SK-N-SH treated with all-trans-retinoic acid at 6 μM for 48 hours (cell line): ENCODE measurements at regions not wholly inside any gene's neighbourhood (a gene's known extent, or its start where the extent isn't known, plus 50 kb on each side); places are given as distances from the start of the nearest gene placed in this dataset.

Experiments used
- ATAC-seq: fragments of 200-7000 bp; cut with Tn5 transposase; 3 replicates; pipeline ENCODE4 v1.9.1; 2020; ENCODE audit warnings: mild to moderate bottlenecking, moderate library complexity
- BACH2 ChIP-seq: fragments of 250-450 bp; sonication (Bioruptor Pico); IDR thresholded peaks from 2 replicates; pipeline ENCODE4 v1.9.0; 2021; ENCODE audit warnings: mild to moderate bottlenecking, borderline replicate concordance
- CSDC2 ChIP-seq: fragments of 250-450 bp; sonication (Bioruptor Pico); IDR thresholded peaks from 2 replicates; pipeline ENCODE4 v1.5.0; 2020; ENCODE audit warnings: mild to moderate bottlenecking, moderate library complexity
- CSRNP3 ChIP-seq: fragments of 250-450 bp; sonication (Bioruptor Pico); IDR thresholded peaks from 2 replicates; pipeline ENCODE4 v1.5.1; 2021; ENCODE audit warnings: mild to moderate bottlenecking, moderate library complexity
- ESRRG ChIP-seq: fragments of 250-450 bp; sonication (Bioruptor Pico); IDR thresholded peaks from 2 replicates; pipeline ENCODE4 v1.6.1; 2021; ENCODE audit warnings: mild to moderate bottlenecking
- ISL1 ChIP-seq: fragments of 250-450 bp; sonication (Bioruptor Pico); IDR thresholded peaks from 2 replicates; pipeline ENCODE4 v2.1.2; 2022; ENCODE audit warnings: mild to moderate bottlenecking, moderate library complexity
- OSR1 ChIP-seq: fragments of 250-450 bp; sonication (Bioruptor Pico); IDR thresholded peaks from 2 replicates; pipeline ENCODE4 v1.8.0; 2022; ENCODE audit warnings: moderate library complexity, mild to moderate bottlenecking, inconsistent platforms
- PPARA ChIP-seq: fragments of 250-450 bp; sonication (Bioruptor Pico); IDR thresholded peaks from 2 replicates; pipeline ENCODE4 v1.5.0; 2020; ENCODE audit warnings: mild to moderate bottlenecking, borderline replicate concordance
- RARB ChIP-seq: fragments of 250-450 bp; sonication (Bioruptor Pico); IDR thresholded peaks from 2 replicates; pipeline ENCODE4 v1.8.0; 2021; ENCODE audit warnings: mild to moderate bottlenecking, moderate library complexity
- SNAI2 ChIP-seq: fragments of 250-450 bp; sonication (Bioruptor Pico); IDR thresholded peaks from 2 replicates; pipeline ENCODE4 v1.5.0; 2020; ENCODE audit warnings: mild to moderate bottlenecking, moderate library complexity
- TCF4 ChIP-seq: fragments of 250-450 bp; sonication (Bioruptor Pico); IDR thresholded peaks from 2 replicates; pipeline ENCODE4 v1.8.0; 2021; ENCODE audit warnings: mild to moderate bottlenecking, moderate library complexity, borderline replicate concordance
- TOX ChIP-seq: fragments of 250-450 bp; sonication (Bioruptor Pico); IDR thresholded peaks from 2 replicates; pipeline ENCODE4 v1.8.0; 2021; ENCODE audit warnings: mild to moderate bottlenecking, moderate library complexity, borderline replicate concordance
- ZC3H10 ChIP-seq: fragments of 250-450 bp; sonication (Bioruptor Pico); IDR thresholded peaks from 2 replicates; pipeline ENCODE4 v1.5.1; 2021; ENCODE audit warnings: mild to moderate bottlenecking, moderate library complexity
- ZFP3 ChIP-seq: fragments of 250-450 bp; sonication (Bioruptor Pico); IDR thresholded peaks from 2 replicates; pipeline ENCODE4 v1.5.0; 2020; ENCODE audit warnings: mild to moderate bottlenecking, moderate library complexity
- ZFP30 ChIP-seq: fragments of 450-650 bp; formaldehyde crosslinking; IDR thresholded peaks from 2 replicates; pipeline ENCODE4 v1.5.0; 2022; ENCODE audit warnings: mild to moderate bottlenecking, moderate library complexity
- ZNF565 ChIP-seq: fragments of 450-650 bp; formaldehyde crosslinking; conservative IDR thresholded peaks from 2 replicates; pipeline ENCODE4 v1.5.0; 2020; ENCODE audit warnings: low read depth, mild to moderate bottlenecking, moderate library complexity
- ZNF70 ChIP-seq: fragments of 450-650 bp; formaldehyde crosslinking; IDR thresholded peaks from 2 replicates; pipeline ENCODE4 v1.5.0; 2020; ENCODE audit warnings: mild to moderate bottlenecking, moderate library complexity
- ZNF8 ChIP-seq: fragments of 450-650 bp; formaldehyde crosslinking; IDR thresholded peaks from 2 replicates; pipeline ENCODE4 v1.5.0; 2020; ENCODE audit warnings: mild to moderate bottlenecking, moderate library complexity
- TF ChIP-seq, protein P1 (sequence below): fragments of 250-450 bp; sonication (Bioruptor Pico); IDR thresholded peaks from 2 replicates; pipeline ENCODE4 v1.8.0; 2020; ENCODE audit warnings: mild to moderate bottlenecking, moderate library complexity, borderline replicate concordance
- TF ChIP-seq, protein P2 (sequence below): fragments of 250-450 bp; sonication (Bioruptor Pico); IDR thresholded peaks from 2 replicates; pipeline ENCODE4 v1.5.1; 2020; ENCODE audit warnings: low read depth, mild to moderate bottlenecking, moderate library complexity
- TF ChIP-seq, protein P3 (sequence below): fragments of 250-450 bp; sonication (Bioruptor Pico); IDR thresholded peaks from 2 replicates; pipeline ENCODE4 v1.5.0; 2020; ENCODE audit warnings: mild to moderate bottlenecking, moderate library complexity
- TF ChIP-seq, protein P4 (sequence below): fragments of 250-450 bp; sonication (Bioruptor Pico); IDR thresholded peaks from 2 replicates; pipeline ENCODE4 v1.8.0; 2021; ENCODE audit warnings: low read depth, mild to moderate bottlenecking, moderate library complexity, borderline replicate concordance

DNA sequence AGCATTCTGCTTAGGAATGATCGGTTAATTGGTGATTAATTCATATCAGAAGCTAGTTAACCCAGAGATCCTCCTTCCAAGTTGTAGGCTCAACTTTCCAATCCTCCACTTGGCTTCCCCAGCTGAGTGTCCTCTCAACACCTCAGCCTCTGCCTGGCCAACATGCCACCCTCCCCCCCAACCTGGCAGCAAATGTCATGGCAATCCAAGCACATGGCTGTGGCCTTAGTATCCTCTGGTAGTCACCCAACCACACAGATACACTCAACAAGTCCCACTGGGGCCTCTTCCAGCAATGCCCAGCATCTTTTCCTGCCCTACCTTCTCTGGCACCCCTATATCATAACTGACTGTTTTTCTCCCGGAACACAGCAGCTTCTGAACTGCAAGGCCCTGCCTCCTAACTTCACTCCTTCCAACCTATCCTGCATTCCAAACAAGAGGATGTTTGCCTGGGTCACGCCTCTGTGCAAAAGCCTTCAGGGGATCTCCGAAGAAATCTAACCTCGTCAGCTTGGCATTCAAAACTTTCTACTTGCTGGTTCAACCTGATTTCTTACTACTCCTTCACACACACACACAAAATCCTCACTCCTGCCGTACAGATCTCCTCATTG lies 195.0 kb downstream of the CYP26B1 start (continued):
- TF ChIP-seq, protein P1, sequence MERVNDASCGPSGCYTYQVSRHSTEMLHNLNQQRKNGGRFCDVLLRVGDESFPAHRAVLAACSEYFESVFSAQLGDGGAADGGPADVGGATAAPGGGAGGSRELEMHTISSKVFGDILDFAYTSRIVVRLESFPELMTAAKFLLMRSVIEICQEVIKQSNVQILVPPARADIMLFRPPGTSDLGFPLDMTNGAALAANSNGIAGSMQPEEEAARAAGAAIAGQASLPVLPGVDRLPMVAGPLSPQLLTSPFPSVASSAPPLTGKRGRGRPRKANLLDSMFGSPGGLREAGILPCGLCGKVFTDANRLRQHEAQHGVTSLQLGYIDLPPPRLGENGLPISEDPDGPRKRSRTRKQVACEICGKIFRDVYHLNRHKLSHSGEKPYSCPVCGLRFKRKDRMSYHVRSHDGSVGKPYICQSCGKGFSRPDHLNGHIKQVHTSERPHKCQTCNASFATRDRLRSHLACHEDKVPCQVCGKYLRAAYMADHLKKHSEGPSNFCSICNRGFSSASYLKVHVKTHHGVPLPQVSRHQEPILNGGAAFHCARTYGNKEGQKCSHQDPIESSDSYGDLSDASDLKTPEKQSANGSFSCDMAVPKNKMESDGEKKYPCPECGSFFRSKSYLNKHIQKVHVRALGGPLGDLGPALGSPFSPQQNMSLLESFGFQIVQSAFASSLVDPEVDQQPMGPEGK (CRISPR knock-in tag): no peak
- TF ChIP-seq, protein P2, sequence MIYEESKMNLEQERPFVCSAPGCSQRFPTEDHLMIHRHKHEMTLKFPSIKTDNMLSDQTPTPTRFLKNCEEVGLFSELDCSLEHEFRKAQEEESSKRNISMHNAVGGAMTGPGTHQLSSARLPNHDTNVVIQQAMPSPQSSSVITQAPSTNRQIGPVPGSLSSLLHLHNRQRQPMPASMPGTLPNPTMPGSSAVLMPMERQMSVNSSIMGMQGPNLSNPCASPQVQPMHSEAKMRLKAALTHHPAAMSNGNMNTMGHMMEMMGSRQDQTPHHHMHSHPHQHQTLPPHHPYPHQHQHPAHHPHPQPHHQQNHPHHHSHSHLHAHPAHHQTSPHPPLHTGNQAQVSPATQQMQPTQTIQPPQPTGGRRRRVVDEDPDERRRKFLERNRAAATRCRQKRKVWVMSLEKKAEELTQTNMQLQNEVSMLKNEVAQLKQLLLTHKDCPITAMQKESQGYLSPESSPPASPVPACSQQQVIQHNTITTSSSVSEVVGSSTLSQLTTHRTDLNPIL: no peak
- TF ChIP-seq OSR1 (CRISPR knock-in tag) (no peak), BACH2 (CRISPR knock-in tag) (no peak), PPARA (CRISPR knock-in tag) (no peak), ZNF70 (CRISPR knock-in tag) (no peak)

DNA sequence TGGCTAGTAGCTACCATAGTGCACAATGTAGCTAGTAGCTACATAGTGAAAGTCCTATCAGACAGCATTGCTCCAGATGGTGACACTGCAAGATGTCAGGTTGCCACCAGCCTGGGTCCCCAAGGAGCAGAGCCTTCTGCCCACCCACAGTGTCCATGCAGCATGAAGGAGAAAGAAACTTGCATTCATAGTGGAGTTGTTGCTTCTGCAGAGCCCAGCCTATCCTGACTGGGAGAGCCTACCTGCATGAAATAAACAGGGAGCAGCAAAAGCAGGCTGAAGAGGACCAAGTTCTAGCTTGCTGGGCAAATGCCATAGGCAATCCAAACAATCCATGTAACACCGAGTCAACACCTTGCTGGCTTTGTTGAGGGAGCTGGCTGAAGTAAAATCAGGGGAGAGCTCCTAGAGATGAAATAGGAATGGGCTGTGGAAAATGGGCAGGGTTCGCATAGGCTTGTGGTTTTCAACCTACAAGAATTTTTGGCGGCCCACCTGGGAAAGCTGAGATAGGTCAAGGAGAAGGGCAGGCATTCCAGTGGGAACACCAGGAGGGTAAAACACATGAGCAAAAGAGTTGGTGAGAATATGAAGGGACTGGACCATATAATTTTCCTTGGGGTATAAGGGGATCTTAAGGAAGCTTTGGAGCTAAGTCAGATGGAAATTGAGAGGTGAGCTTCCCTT lies 195.8 kb downstream of the CYP26B1 start:
- no peak for ATAC-seq
- TF ChIP-seq, protein P2: no peak
- TF ChIP-seq, protein P3, sequence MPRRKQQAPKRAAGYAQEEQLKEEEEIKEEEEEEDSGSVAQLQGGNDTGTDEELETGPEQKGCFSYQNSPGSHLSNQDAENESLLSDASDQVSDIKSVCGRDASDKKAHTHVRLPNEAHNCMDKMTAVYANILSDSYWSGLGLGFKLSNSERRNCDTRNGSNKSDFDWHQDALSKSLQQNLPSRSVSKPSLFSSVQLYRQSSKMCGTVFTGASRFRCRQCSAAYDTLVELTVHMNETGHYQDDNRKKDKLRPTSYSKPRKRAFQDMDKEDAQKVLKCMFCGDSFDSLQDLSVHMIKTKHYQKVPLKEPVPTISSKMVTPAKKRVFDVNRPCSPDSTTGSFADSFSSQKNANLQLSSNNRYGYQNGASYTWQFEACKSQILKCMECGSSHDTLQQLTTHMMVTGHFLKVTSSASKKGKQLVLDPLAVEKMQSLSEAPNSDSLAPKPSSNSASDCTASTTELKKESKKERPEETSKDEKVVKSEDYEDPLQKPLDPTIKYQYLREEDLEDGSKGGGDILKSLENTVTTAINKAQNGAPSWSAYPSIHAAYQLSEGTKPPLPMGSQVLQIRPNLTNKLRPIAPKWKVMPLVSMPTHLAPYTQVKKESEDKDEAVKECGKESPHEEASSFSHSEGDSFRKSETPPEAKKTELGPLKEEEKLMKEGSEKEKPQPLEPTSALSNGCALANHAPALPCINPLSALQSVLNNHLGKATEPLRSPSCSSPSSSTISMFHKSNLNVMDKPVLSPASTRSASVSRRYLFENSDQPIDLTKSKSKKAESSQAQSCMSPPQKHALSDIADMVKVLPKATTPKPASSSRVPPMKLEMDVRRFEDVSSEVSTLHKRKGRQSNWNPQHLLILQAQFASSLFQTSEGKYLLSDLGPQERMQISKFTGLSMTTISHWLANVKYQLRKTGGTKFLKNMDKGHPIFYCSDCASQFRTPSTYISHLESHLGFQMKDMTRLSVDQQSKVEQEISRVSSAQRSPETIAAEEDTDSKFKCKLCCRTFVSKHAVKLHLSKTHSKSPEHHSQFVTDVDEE (CRISPR knock-in tag): no peak
- TF ChIP-seq BACH2 (CRISPR knock-in tag) (no peak), ISL1 (CRISPR knock-in tag) (no peak), ZC3H10 (no peak), TCF4 (CRISPR knock-in tag) (no peak), SNAI2 (CRISPR knock-in tag) (no peak), CSDC2 (no peak), CSRNP3 (CRISPR knock-in tag) (no peak), ESRRG (CRISPR knock-in tag) (no peak), ZFP30 (no peak), ZFP3 (CRISPR knock-in tag) (no peak), ZNF565 (CRISPR knock-in tag) (no peak), TOX (CRISPR knock-in tag) (no peak), PPARA (CRISPR knock-in tag) (no peak), ZNF8 (CRISPR knock-in tag) (no peak), OSR1 (CRISPR knock-in tag) (no peak), RARB (CRISPR knock-in tag) (no peak)
- TF ChIP-seq, protein P4, sequence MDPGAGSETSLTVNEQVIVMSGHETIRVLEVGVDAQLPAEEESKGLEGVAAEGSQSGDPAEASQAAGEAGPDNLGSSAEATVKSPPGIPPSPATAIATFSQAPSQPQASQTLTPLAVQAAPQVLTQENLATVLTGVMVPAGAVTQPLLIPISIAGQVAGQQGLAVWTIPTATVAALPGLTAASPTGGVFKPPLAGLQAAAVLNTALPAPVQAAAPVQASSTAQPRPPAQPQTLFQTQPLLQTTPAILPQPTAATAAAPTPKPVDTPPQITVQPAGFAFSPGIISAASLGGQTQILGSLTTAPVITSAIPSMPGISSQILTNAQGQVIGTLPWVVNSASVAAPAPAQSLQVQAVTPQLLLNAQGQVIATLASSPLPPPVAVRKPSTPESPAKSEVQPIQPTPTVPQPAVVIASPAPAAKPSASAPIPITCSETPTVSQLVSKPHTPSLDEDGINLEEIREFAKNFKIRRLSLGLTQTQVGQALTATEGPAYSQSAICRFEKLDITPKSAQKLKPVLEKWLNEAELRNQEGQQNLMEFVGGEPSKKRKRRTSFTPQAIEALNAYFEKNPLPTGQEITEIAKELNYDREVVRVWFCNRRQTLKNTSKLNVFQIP (CRISPR knock-in tag): no peak
- TF ChIP-seq, protein P1 (CRISPR knock-in tag): no peak
